GM12892 (cell line): ENCODE measurements at regions not wholly inside any gene's neighbourhood (a gene's known extent, or its start where the extent isn't known, plus 50 kb on each side); places are given as distances from the start of the nearest gene placed in this dataset.

ENCODE experiments used
- POLR2A ChIP-seq: IDR thresholded peaks from 2 replicates; pipeline ENCODE4 v1.6.1; 2011; ENCODE audit warnings: low read depth, low read length, control low read depth
- POLR2AphosphoS5 ChIP-seq: IDR thresholded peaks from 2 replicates; pipeline ENCODE4 v1.6.1; 2011; ENCODE audit warnings: low read depth, low read length, control low read depth

DNA sequence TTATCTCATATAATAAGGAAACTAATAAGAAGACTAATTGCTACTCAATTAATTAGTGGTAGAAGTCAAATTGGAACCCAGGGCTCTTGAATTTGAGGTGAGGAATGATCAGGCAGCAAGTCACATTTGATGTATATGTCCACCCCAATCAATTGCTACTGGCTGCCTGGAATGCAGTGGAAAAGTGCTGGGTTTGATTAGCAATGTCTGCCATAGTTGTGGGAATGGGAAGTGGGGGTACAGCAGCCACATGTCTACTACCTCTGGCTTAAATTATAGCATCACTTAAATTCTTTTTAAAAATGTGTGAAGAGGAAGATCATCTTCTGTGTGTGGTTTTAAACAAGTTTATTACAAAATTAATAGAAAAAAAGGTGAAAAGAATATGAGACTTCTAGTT, 50.8 kb upstream of the NAV2 start:
- TF ChIP-seq POLR2A (no peak), POLR2AphosphoS5 (no peak)
